Neural cell (in vitro differentiated cells): ENCODE measurements at regions not wholly inside any gene's neighbourhood (a gene's known extent, or its start where the extent isn't known, plus 50 kb on each side); places are given as distances from the start of the nearest gene placed in this dataset.

Experiments
- H2AFZ ChIP-seq: fragments of 200-600, 300-800 bp; sonication (generic), shearing (Covaris generic); 2 replicates; pipeline ENCODE4 v1.6.0; 2014; ENCODE audit warnings: low read depth, mild to moderate bottlenecking, antibody characterized with exemption, low read length, moderate library complexity
- H3F3A ChIP-seq: fragments of 200-600 bp; shearing (Covaris generic); 2 replicates; pipeline ENCODE4 v1.6.1; 2016; ENCODE audit warnings: mild to moderate bottlenecking, moderate library complexity, mixed read lengths, antibody characterized with exemption, low read length; ENCODE audit not compliant: insufficient read depth, poor library complexity, severe bottlenecking
- H3K27ac ChIP-seq: fragments of 200-600, 300-800 bp; sonication (generic), shearing (Covaris generic); 2 replicates; pipeline ENCODE4 v1.5.1; 2014; ENCODE audit warnings: mild to moderate bottlenecking, low read length, moderate library complexity
- H3K27me3 ChIP-seq: fragments of 300-800, 200-600 bp; sonication (generic), shearing (Covaris generic); 2 replicates; pipeline ENCODE4 v1.6.0; 2014; ENCODE audit warnings: mild to moderate bottlenecking, low read depth, low read length, moderate library complexity; ENCODE audit not compliant: insufficient read depth
- H3K36me3 ChIP-seq: fragments of 300-800, 200-600 bp; sonication (generic), shearing (Covaris generic); 2 replicates; pipeline ENCODE4 v1.5.1; 2014; ENCODE audit warnings: mild to moderate bottlenecking, antibody characterized with exemption, low read length, moderate library complexity; ENCODE audit not compliant: insufficient read depth
- H3K4me2 ChIP-seq: fragments of 300-800, 200-600 bp; sonication (generic), shearing (Covaris generic); 2 replicates; pipeline ENCODE4 v1.6.0; 2014; ENCODE audit warnings: mild to moderate bottlenecking, low read length
- H3K4me3 ChIP-seq: fragments of 300-800, 200-600 bp; sonication (generic), shearing (Covaris generic); 2 replicates; pipeline ENCODE4 v1.5.1; 2014; ENCODE audit warnings: mild to moderate bottlenecking, low read length, moderate library complexity
- H3K79me2 ChIP-seq: fragments of 200-600 bp; shearing (Covaris generic); replicated peaks from 2 replicates; pipeline ENCODE4 v1.6.0; 2014; ENCODE audit warnings: mild to moderate bottlenecking, low read length, moderate library complexity; ENCODE audit not compliant: insufficient read depth
- H3K9ac ChIP-seq: fragments of 300-800, 200-600 bp; sonication (generic), shearing (Covaris generic); 2 replicates; pipeline ENCODE4 v1.6.1; 2016; ENCODE audit warnings: mild to moderate bottlenecking, low read length, mixed read lengths
- H3K9me2 ChIP-seq: fragments of 200-600 bp; shearing (Covaris generic); 2 replicates; pipeline ENCODE4 v1.6.1; 2016; ENCODE audit warnings: mild to moderate bottlenecking, low read length, mixed read lengths; ENCODE audit not compliant: insufficient read depth
- H3K9me3 ChIP-seq: fragments of 200-600, 300-800 bp; sonication (generic), shearing (Covaris generic); 2 replicates; pipeline ENCODE4 v1.6.1; 2016; ENCODE audit warnings: mild to moderate bottlenecking, mixed run types, low read length, moderate library complexity, mixed read lengths
- H4K20me1 ChIP-seq: fragments of 200-600 bp; shearing (Covaris generic); 2 replicates; pipeline ENCODE4 v1.6.1; 2016; ENCODE audit warnings: mild to moderate bottlenecking, mixed run types; ENCODE audit not compliant: insufficient read depth
- CTCF ChIP-seq: fragments of 450-650 bp; IDR thresholded peaks from 2 replicates; pipeline ENCODE4 v1.5.1; 2014; ENCODE audit warnings: antibody characterized with exemption, mild to moderate bottlenecking, moderate library complexity; ENCODE audit not compliant: poor library complexity, severe bottlenecking
- EP300 ChIP-seq: fragments of 450-650 bp; conservative IDR thresholded peaks from 2 replicates; pipeline ENCODE4 v1.6.1; 2014; ENCODE audit warnings: antibody characterized with exemption, mild to moderate bottlenecking, moderate library complexity; ENCODE audit not compliant: poor library complexity, severe bottlenecking
- EZH2 ChIP-seq: fragments of 200-600, 300-800 bp; shearing (Covaris generic), sonication (generic); IDR thresholded peaks from 2 replicates; pipeline ENCODE4 v1.6.1; 2014; ENCODE audit warnings: antibody characterized with exemption, low read length, borderline replicate concordance, mild to moderate bottlenecking; ENCODE audit not compliant: insufficient read depth, poor library complexity, severe bottlenecking
- MXI1 ChIP-seq: fragments of 450-650 bp; conservative IDR thresholded peaks from 2 replicates; pipeline ENCODE4 v1.6.1; 2014; ENCODE audit warnings: antibody characterized with exemption, mild to moderate bottlenecking; ENCODE audit not compliant: poor library complexity, severe bottlenecking
- POLR2AphosphoS5 ChIP-seq: IDR thresholded peaks from 2 replicates; pipeline ENCODE4 v1.6.1; 2012
- RAD21 ChIP-seq: fragments of 450-650 bp; conservative IDR thresholded peaks from 2 replicates; pipeline ENCODE4 v1.6.1; 2014; ENCODE audit warnings: antibody characterized with exemption, mild to moderate bottlenecking, moderate library complexity
- REST ChIP-seq: IDR thresholded peaks from 2 replicates; pipeline ENCODE4 v1.6.1; 2012; ENCODE audit warnings: borderline replicate concordance
- SMC3 ChIP-seq: fragments of 450-650 bp; conservative IDR thresholded peaks from 2 replicates; pipeline ENCODE4 v1.6.1; 2014; ENCODE audit warnings: antibody characterized with exemption, mild to moderate bottlenecking, moderate library complexity; ENCODE audit not compliant: poor library complexity
- TAF1 ChIP-seq: IDR thresholded peaks from 2 replicates; pipeline ENCODE4 v1.6.1; 2012; ENCODE audit warnings: low read depth

GRCh38 chr11:119482521-119483011, 59.6 kb upstream of the THY1 start:
- Histone ChIP-seq H3K27me3 (no peaks in the 10 kb centered on the region), H3K9ac (no peak overlapping the region), H3K36me3 (no peaks in the 10 kb centered on the region), H3K9me2 (no peaks in the 10 kb centered on the region), H3K4me2 (no peak overlapping the region), H4K20me1 (no peaks in the 10 kb centered on the region), H3K27ac (no peak overlapping the region), H2AFZ (no peak overlapping the region), H3K79me2 (no peaks in the 10 kb centered on the region), H3K4me3 (no peak overlapping the region), H3F3A (no peaks in the 10 kb centered on the region), H3K9me3 (no peaks in the 10 kb centered on the region)
- TF ChIP-seq RAD21 = no peak
- no peak for TF ChIP-seq EP300
- no peak for TF ChIP-seq TAF1
- TF ChIP-seq CTCF = no peak
- TF ChIP-seq REST = no peak
- TF ChIP-seq SMC3 = no peak
- no peak for TF ChIP-seq EZH2
- no peak for TF ChIP-seq MXI1
- no peak for TF ChIP-seq POLR2AphosphoS5

GRCh38 chr11:119481667-119482400, 58.9 kb upstream of the THY1 start:
- no peaks in the 10 kb centered on the region for H4K20me1 ChIP-seq
- H3K9ac ChIP-seq = peak overlapping the region; percentile 27
- H3K27ac ChIP-seq = no peak overlapping the region
- H3K36me3 ChIP-seq = no peaks in the 10 kb centered on the region
- no peak overlapping the region for H3K4me2 ChIP-seq
- TF ChIP-seq POLR2AphosphoS5 = no peak
- no peak for TF ChIP-seq EZH2
- TF ChIP-seq REST = no peak
- TF ChIP-seq EP300 = no peak
- TF ChIP-seq CTCF = no peak
- TF ChIP-seq MXI1 = no peak
- no peak for TF ChIP-seq TAF1
- TF ChIP-seq SMC3 = no peak
- H3K4me3 ChIP-seq = no peak overlapping the region
- H3K9me3 ChIP-seq = no peaks in the 10 kb centered on the region
- H3K79me2 ChIP-seq = no peaks in the 10 kb centered on the region
- H3F3A ChIP-seq = no peaks in the 10 kb centered on the region
- H3K27me3 ChIP-seq = no peaks in the 10 kb centered on the region
- no peak overlapping the region for H2AFZ ChIP-seq
- no peaks in the 10 kb centered on the region for H3K9me2 ChIP-seq
